NCI-H1105 (cell line): ENCODE measurements at regions not wholly inside any gene's neighbourhood (a gene's known extent, or its start where the extent isn't known, plus 50 kb on each side); places are given as distances from the start of the nearest gene placed in this dataset.
"Not testable (repeated sequence)": the region's sequence is repeated elsewhere in the genome, so short reads cannot be mapped to it uniquely, and the experiment has no call there.

Source experiments
- DNase-seq: peaks from one replicate; lab custom pipeline; 2025; lab: John Stamatoyannopoulos, UW

DNA sequence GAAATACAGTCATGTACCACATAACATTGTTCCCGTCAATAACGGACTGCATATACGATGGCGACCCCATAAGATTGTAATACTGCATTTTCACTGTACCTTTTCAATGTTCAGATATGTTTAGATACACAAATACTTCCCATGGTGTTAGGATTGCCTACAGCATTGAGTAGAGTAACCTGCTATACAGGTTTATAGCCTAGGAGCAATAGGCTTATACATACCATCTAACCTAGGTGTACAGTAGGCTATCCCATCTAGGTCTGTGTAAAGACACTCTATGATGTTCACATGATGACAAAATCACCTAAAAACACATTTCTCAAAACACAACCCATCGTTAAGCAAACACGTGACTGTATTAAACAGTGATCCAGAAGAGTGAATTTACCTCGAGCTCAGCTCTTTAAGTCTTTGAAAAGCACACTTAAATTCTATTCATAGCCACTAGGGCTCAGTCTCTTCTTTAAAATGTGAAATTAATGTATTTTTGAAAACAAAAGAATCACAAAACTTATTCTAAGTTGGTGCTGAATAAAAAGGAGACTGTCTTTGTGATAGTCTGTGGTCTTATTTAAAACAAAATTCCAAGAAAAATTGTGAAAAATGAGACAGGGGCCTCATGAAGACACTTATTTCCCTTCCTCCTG is 239.1 kb upstream of the ARID2 start:
- DNase-seq = no peak

DNA sequence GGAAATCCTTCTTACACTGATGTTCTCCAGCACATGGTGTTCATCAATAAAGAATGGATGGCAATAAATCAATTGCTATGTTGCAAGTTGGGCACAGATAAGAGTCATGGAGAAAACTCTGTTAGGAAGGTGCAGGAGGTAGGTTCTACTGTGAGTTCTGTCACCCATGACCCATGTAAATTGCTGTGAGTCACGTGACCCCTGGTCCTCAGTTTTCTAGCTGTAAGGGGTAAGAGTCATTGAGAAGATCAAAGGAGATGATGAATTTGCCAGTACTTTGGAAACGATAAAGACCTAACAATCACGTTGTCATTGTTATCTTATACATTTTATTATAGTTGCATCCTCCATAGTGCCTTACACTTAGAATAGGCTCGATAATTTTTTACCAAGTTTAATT is 235.2 kb upstream of the ARID2 start:
- DNase-seq = no peak

GRCh38 chr12:45498645-45499044 is 230.9 kb upstream of the ARID2 start:
- DNase-seq = no peak

DNA sequence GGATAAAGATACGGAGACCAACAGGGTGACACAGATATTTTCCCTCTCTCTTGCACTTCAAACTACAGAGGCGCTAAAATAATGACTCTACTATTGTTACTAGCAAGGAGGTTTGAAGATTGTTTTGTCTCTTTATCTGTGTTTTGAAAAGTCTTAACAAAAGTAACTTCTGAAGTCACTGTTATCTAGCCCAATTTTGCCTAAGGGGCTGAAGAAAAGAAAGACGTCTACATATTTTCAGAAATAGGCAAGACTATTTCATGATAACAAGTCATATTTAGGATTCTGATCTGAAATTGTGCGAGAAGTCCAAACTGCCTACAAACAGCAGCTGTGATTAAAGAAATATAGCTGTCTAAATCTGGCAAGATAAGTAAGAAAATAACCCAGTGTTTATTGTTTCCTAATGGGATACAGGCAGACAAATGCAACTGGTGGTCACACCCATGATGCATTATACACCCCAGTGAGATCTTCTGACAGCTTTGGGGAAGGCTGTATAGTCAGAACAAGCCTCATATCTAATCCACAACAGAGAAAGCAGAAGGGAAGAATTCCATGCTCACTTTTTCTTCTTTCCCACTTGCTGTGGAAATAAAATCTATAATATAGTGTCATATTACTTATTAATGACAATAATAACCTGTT is 226.9 kb upstream of the ARID2 start:
- DNase-seq = no peak

GRCh38 chr12:45503899-45504298 is 225.6 kb upstream of the ARID2 start:
- DNase-seq = no peak

- no peak for DNase-seq
Observed at GRCh38 chr12:45504316-45505010, 225.0 kb upstream of the ARID2 start.

DNA sequence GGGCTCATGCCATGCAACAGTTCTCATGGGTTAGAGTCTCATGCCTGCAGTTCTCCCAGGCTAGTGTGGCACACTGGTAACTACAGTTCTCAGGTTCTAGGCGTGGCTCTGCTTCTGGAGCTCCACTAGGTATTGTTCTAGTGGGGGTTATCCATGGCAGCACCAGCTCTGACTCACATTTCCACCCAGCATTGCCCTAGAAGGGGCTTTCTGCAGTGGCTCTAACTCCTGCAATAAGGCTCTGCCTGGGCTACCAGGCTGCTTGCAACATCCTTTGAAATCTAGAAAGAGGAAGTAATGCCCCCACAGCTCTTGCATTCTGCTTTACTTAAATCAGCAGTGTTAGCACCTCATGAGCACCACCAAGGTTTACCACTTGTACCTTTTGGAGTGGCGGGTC is 220.3 kb upstream of the ARID2 start:
- DNase-seq = no peak

- no peak for DNase-seq
Observed at GRCh38 chr12:45509621-45510020, 219.9 kb upstream of the ARID2 start.

GRCh38 chr12:45517381-45517780 is 212.1 kb upstream of the ARID2 start:
- DNase-seq = no peak

DNA sequence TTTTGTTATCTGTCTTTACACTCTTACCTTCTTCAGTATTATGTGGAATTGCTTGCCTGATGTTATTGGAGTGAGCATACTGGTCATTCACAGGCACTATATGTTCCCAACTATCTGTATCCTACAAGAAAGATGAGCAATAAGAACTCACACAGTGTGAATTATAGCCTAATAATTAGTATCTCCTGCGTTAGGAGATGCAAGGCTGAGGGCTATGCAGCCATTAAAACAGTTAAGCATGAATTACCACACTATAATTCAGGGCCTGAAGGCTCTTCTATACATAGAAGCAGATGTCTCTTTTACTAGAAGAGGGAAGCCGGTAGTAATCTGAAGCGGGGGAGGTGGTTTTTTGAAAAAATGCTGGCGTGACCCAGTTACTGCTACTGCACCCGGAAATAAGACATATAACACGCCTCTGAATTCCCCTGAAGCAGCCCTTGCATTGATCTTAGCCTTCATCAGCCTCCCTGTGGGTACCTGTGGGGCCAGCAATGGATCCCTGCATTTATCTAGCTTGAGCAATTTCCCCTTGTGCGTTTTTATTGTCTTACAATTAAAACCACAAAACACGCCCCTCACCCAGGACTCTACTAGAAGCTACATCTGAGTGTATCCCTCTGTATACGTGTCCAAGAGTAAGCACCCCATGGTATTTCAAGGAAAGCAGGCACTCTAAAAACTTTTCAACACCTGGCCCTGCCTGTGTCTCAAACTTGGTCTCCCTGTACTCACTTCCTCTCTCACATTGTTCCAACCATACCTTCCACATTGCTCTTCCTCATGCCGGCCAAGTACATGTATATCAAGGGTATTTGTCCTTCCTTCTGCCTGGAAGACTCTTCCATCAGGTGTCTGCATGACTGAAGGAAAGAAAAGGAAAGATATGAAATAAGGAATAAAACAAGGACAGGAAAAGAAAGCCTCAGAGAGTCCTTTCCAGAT is 210.9 kb upstream of the ARID2 start:
- DNase-seq = no peak

DNA sequence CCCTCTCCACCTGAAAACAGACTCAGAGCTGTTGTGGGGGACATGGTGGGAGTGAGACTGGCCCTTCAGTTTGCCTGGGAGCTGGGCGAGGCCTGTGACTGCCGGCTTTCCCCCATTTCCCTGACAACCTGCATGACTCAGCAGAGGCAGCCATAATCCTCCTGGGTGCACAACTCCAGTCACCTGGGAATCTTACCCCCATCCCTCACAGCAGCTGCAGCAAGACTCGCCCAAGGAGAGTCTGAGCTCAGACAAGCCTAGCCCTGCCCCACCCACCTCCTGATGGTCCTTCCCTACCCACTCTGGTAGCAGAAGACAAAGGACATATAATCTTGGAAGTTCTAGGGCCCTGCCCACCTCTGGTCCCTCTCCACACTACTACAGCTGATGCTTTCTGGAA is 207.3 kb upstream of the ARID2 start:
- DNase-seq = no peak

DNA sequence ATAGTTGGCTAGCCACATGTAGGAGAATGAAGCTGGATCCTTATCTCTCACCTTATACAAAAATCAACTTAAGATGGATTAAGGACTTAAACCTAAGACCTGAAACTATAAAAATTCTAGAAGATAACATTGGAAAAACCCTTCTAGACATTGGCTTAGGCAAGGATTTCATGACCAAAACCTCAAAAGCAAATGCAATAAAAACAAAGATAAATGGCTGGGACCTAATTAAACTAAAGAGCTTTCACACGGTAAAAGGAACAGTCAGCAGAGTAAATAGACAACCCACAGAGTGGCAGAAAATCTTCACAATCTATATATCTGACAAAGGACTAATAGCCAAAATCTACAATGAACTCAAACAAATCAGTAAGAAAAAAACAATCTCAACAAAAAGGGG is 202.7 kb upstream of the ARID2 start:
- not testable (repeated sequence) for DNase-seq

- no peak for DNase-seq
Observed at GRCh38 chr12:45532113-45532512, 197.4 kb upstream of the ARID2 start.

DNA sequence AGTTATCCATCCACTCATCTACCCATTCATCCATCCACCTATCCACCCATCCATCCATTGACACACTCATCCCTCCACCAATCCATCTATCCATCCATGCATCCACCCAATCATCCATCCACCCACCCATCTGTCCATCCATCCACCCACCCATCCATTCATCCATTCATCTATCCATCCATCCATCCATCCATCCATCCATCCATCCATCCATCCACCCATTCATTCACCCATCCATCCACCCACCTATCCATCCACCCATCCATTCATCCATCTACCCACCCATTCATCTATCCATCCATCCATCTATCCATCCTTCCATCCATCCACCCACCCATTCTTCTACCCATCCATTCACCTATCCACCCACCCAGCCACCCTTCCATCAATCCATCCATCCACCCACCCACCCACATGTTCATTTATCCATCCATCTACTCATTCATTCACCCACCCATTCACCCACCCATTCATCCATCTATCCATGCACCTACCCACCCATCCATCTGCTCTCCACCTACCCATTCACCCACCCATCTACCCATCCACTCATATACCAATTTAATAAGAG is 193.8 kb upstream of the ARID2 start:
- no peak for DNase-seq

- DNase-seq = no peak
Observed at GRCh38 chr12:45536284-45536683, 193.2 kb upstream of the ARID2 start.

DNA sequence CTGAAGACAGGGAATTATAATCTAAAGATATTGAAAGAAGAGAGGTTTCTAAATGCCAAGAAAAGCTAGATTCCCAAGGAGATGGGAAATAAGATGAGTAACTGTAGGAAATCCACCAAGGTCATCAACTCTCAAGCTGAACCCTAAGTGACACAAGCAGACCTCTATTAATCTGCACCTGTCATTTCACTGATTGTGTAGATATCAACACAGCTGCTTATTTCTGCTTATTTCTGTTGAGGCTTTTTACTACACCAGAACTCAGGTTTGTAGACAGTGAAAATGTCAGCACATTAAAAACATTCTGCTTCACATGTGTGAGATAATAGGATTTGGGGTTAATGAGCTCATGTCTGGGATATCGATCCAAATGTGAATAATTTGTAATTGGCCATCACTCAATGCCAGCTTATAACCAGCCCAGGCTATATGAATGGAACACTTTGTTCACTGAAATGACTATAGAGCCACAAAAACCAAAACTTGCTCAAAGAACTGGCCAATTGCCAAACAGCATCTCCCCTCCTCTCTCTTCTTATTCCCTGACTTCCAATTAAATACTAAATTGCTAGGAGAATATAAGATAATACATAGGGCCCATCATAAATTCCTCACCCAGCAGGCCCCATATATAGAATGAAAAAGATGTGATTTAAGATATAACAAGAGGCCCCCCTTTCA is 188.7 kb upstream of the ARID2 start:
- peak; percentile 11 for DNase-seq

GRCh38 chr12:45543887-45544286 is 185.6 kb upstream of the ARID2 start:
- DNase-seq = peak; percentile 67

- DNase-seq = no peak
Observed at GRCh38 chr12:45546545-45546944, 183.0 kb upstream of the ARID2 start.

DNA sequence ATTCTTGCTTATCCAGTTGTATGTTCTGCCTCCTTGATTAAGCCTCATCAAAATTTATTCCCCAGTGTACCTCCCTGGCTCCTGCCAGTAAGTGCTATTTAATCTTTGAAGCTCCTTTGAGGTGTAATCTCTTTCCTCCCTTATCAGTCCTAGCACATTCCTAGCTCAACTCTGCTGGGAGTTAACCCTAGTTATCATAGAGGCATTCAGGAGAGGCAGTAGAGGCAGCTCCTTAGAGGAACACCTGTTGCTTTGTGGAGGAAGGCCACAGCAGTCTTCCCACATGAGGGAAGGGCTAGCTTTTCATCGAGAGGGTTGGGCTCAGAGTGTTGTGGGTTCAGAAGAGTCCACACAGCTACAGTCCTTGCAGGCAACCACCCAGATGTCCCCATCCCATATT is 182.4 kb upstream of the ARID2 start:
- DNase-seq = no peak

DNA sequence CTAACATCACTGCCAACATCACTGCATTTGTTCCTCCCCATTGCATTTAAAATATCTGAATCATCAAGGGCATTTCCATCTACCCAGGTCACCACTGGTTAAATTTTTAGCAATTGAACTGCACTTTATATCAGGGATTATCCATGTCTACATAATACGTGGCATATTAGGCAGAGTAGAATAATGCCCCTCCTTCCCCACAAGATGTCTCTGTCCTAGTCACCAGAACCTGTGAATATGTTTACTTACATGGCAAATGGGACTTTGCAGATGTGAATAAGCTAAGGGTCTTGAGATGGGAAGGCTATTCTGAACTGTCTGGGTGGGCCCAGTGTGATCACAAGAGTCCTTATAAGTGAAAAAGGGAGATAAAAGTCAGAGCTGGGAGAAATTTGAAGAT is 181.7 kb upstream of the ARID2 start:
- DNase-seq = no peak

DNA sequence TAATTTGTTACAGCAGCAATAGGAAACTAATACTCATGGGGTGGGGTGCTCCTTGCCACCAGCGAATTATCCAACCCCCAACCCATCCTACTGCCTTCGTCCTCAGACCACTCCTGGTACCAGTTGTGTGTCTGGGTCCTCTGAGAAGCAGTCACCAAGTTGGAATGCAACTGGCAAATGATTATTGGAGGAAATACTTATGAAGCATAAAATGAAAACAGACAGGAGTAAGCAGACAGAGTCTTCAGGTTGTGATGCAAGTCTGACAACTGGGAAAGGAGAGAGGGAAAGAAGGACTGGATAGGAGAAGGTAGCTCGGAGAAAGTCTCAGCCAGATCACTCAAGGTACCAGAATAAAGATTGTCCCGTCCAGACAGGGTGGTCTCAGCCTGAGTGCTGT is 181.1 kb upstream of the ARID2 start:
- DNase-seq = no peak
